H9 (cell line): ENCODE measurements at regions not wholly inside any gene's neighbourhood (a gene's known extent, or its start where the extent isn't known, plus 50 kb on each side); places are given as distances from the start of the nearest gene placed in this dataset.

Experiments used
- DNase-seq: peaks from one replicate; pipeline ENCODE4 v3.0.0-alpha.2; 2017
- H2AFZ ChIP-seq: one replicate; pipeline ENCODE4 v1.6.1; 2013; ENCODE audit warnings: mild to moderate bottlenecking, low read length, control low read depth, moderate library complexity
- H2AK5ac ChIP-seq: 2 replicates; pipeline ENCODE4 v1.6.1; 2013; ENCODE audit warnings: low read length, control low read depth, mixed read lengths; ENCODE audit not compliant: insufficient read length
- H2BK120ac ChIP-seq: one replicate; pipeline ENCODE4 v1.6.1; 2013; ENCODE audit warnings: low read depth, mild to moderate bottlenecking, low read length, control low read depth, inconsistent platforms; ENCODE audit not compliant: poor library complexity, severe bottlenecking
- H2BK12ac ChIP-seq: 2 replicates; pipeline ENCODE4 v1.6.1; 2013; ENCODE audit warnings: low read length, control low read depth, mixed read lengths, low read depth; ENCODE audit not compliant: insufficient read length
- H2BK15ac ChIP-seq: 2 replicates; pipeline ENCODE4 v1.6.1; 2013; ENCODE audit warnings: low read depth, low read length, control low read depth
- H2BK20ac ChIP-seq: one replicate; pipeline ENCODE4 v1.6.1; 2013; ENCODE audit warnings: low read depth, mild to moderate bottlenecking, low read length, control low read depth, inconsistent platforms; ENCODE audit not compliant: poor library complexity, severe bottlenecking
- H2BK5ac ChIP-seq: 2 replicates; pipeline ENCODE4 v1.6.1; 2013; ENCODE audit warnings: low read length, control low read depth, mixed read lengths; ENCODE audit not compliant: insufficient read length
- H3K14ac ChIP-seq: 2 replicates; pipeline ENCODE4 v1.6.1; 2013; ENCODE audit warnings: low read length, control low read depth; ENCODE audit not compliant: insufficient read depth
- H3K18ac ChIP-seq: 2 replicates; pipeline ENCODE4 v1.6.1; 2013; ENCODE audit warnings: low read depth, mild to moderate bottlenecking, mixed read lengths, low read length, control low read depth; ENCODE audit not compliant: insufficient read length
- H3K23ac ChIP-seq: 2 replicates; pipeline ENCODE4 v1.6.1; 2013; ENCODE audit warnings: low read length, control low read depth, mixed read lengths, low read depth; ENCODE audit not compliant: insufficient read length
- H3K23me2 ChIP-seq: 2 replicates; pipeline ENCODE4 v1.6.1; 2013; ENCODE audit warnings: low read depth, mild to moderate bottlenecking, mixed read lengths, low read length, control low read depth; ENCODE audit not compliant: insufficient read length, poor library complexity, severe bottlenecking
- H3K27ac ChIP-seq: 2 replicates; pipeline ENCODE4 v1.5.1; 2013; ENCODE audit warnings: low read length, control low read depth, mixed read lengths, low read depth; ENCODE audit not compliant: insufficient read length
- H3K27me3 ChIP-seq: 2 replicates; pipeline ENCODE4 v1.6.1; 2013; ENCODE audit warnings: low read length, control low read depth, inconsistent platforms; ENCODE audit not compliant: insufficient read depth
- H3K4ac ChIP-seq: 2 replicates; pipeline ENCODE4 v1.6.1; 2013; ENCODE audit warnings: low read depth, mild to moderate bottlenecking, control low read depth, inconsistent platforms, low read length, moderate library complexity
- H3K4me1 ChIP-seq: 2 replicates; pipeline ENCODE4 v1.6.1; 2013; ENCODE audit warnings: low read length, control low read depth, inconsistent platforms; ENCODE audit not compliant: insufficient read depth
- H3K4me2 ChIP-seq: 2 replicates; pipeline ENCODE4 v1.6.1; 2013; ENCODE audit warnings: low read length, control low read depth, mixed read lengths; ENCODE audit not compliant: insufficient read length, insufficient read depth
- H3K56ac ChIP-seq: 2 replicates; pipeline ENCODE4 v1.6.1; 2013; ENCODE audit warnings: low read depth, mild to moderate bottlenecking, mixed read lengths, low read length, control low read depth; ENCODE audit not compliant: insufficient read length
- H3K79me1 ChIP-seq: 2 replicates; pipeline ENCODE4 v1.6.1; 2013; ENCODE audit warnings: low read depth, mild to moderate bottlenecking, moderate library complexity, low read length, control low read depth, inconsistent platforms; ENCODE audit not compliant: insufficient read depth, poor library complexity, severe bottlenecking
- H3K79me2 ChIP-seq: 2 replicates; pipeline ENCODE4 v1.6.1; 2013; ENCODE audit warnings: low read length, control low read depth, inconsistent platforms; ENCODE audit not compliant: insufficient read depth
- H3K9ac ChIP-seq: 2 replicates; pipeline ENCODE4 v1.6.1; 2013; ENCODE audit warnings: low read length, control low read depth, mixed read lengths; ENCODE audit not compliant: insufficient read length; ENCODE audit errors: extremely low read depth
- H3K9me3 ChIP-seq: one replicate; pipeline ENCODE4 v1.6.1; 2013; ENCODE audit warnings: low read depth, low read length, inconsistent platforms; ENCODE audit not compliant: control insufficient read depth
- H3T11ph ChIP-seq: one replicate; pipeline ENCODE4 v1.6.1; 2013; ENCODE audit warnings: mild to moderate bottlenecking, low read length, control low read depth, inconsistent platforms
- H4K20me1 ChIP-seq: one replicate; pipeline ENCODE4 v1.6.1; 2013; ENCODE audit not compliant: control insufficient read depth, insufficient read length, insufficient read depth
- H4K5ac ChIP-seq: 2 replicates; pipeline ENCODE4 v1.6.1; 2013; ENCODE audit warnings: low read depth, mild to moderate bottlenecking, mixed read lengths, low read length, control low read depth; ENCODE audit not compliant: insufficient read length
- H4K8ac ChIP-seq: replicated peaks from 2 replicates; pipeline ENCODE4 v1.6.1; 2013; ENCODE audit warnings: low read length, control low read depth, mixed read lengths, low read depth; ENCODE audit not compliant: insufficient read length
- H4K91ac ChIP-seq: 2 replicates; pipeline ENCODE4 v1.6.1; 2013; ENCODE audit warnings: low read depth, mild to moderate bottlenecking, moderate library complexity, mixed read lengths, low read length, control low read depth; ENCODE audit not compliant: insufficient read length
- H3K27ac Mint-ChIP-seq, 3 experiments: 2 replicates in 2 of 3; 3 replicates in 1 of 3; pipeline ENCODE4 v1.8.0; 2020 to 2021; ENCODE audit warnings: mixed read lengths in 3 of 3, mild to moderate bottlenecking in 1 of 3, moderate library complexity in 1 of 3
- H3K27me3 Mint-ChIP-seq: 2 replicates; pipeline ENCODE4 v1.8.0; 2021; ENCODE audit warnings: low read depth, mild to moderate bottlenecking, moderate library complexity, mixed read lengths
- H3K36me3 Mint-ChIP-seq, 3 experiments: 2 replicates in 2 of 3; 3 replicates in 1 of 3; pipeline ENCODE4 v1.8.0; 2020 to 2021; ENCODE audit warnings: low read depth in 3 of 3, mixed read lengths in 3 of 3; ENCODE audit not compliant: insufficient read depth in 1 of 3
- H3K4me1 Mint-ChIP-seq, 2 experiments: 2 replicates each; pipeline ENCODE4 v1.8.0; 2020; ENCODE audit warnings: mixed read lengths in 2 of 2
- H3K4me3 Mint-ChIP-seq, 2 experiments: 2 replicates in 1 of 2; 3 replicates in 1 of 2; pipeline ENCODE4 v1.8.0; 2020 to 2021; ENCODE audit warnings: mild to moderate bottlenecking in 2 of 2, mixed read lengths in 2 of 2, moderate library complexity in 1 of 2
- H3K9me3 Mint-ChIP-seq, 2 experiments: 2 replicates in 1 of 2; 3 replicates in 1 of 2; pipeline ENCODE4 v1.8.0; 2020; ENCODE audit warnings: mild to moderate bottlenecking in 2 of 2, mixed read lengths in 2 of 2, moderate library complexity in 1 of 2
- WGBS: extraction: QIAGEN DNeasy Blood & Tissue Kit; methylation state at CpG from one replicate; pipeline ENCODE4 v1.1.7; 2013; ENCODE audit warnings: missing lambda C conversion rate, low lambda C conversion rate, mixed read lengths; ENCODE audit not compliant: insufficient read length; ENCODE audit errors: extremely low coverage; 5-methylcytosine and 5-hydroxymethylcytosine counted together
- TF ChIP-seq, protein P1 (sequence below): fragments of 200-600 bp; sonication (generic); conservative IDR thresholded peaks from 3 replicates; pipeline ENCODE4 v1.8.0; 2021; ENCODE audit warnings: antibody characterized with exemption, mild to moderate bottlenecking

DNA sequence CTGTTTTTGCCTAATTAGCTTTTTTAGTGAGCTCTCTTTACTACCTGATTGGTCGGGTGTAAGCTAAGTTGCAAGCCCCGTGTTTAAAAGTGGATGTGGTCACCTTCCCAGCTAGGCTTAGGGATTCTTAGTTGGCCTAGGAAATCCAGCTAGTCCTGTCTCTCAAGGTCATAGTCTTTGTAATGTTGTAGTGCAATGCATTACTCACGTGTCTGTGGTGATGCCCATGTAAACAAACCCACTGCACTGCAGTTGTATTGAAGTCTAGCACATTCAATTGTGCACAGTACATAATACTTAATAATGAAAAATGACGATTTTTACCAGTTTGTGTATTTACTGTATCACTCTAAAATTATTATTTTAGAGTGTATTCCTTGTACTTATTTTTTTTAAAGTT lies 335.5 kb downstream of the NUAK1 start:
- Histone ChIP-seq H3K4ac (no peak overlapping the region), H3K27me3 (no peaks in the 10 kb centered on the region), H3K9ac (no peak overlapping the region), H3K9me3 (no peaks in the 10 kb centered on the region), H4K8ac (no peak overlapping the region), H3T11ph (no peak overlapping the region), H3K23ac (no peak overlapping the region), H3K18ac (no peak overlapping the region), H3K14ac (no peak overlapping the region), H2BK15ac (no peak overlapping the region), H2BK5ac (no peak overlapping the region), H3K27ac (no peak overlapping the region), H4K5ac (no peak overlapping the region), H2BK120ac (no peak overlapping the region), H2AFZ (no peak overlapping the region), H3K56ac (no peak overlapping the region), H3K23me2 (no peaks in the 10 kb centered on the region), H3K79me1 (no peaks in the 10 kb centered on the region), H3K4me1 (no peaks in the 10 kb centered on the region), H2BK12ac (no peak overlapping the region), H4K91ac (no peak overlapping the region), H2AK5ac (no peak overlapping the region), H3K4me2 (no peak overlapping the region), H2BK20ac (no peak overlapping the region), H3K79me2 (no peaks in the 10 kb centered on the region; the same call in 1 of the 2 replicates), H4K20me1 (no peaks in the 10 kb centered on the region)
- H3K9me3 Mint-ChIP-seq: no peaks in the 10 kb centered on the region; a peak in 1 of 5 replicates
- no peak overlapping the region for H3K4me3 Mint-ChIP-seq
- H3K27ac Mint-ChIP-seq: no peak overlapping the region
- no peaks in the 10 kb centered on the region; a peak in 1 of 7 replicates for H3K36me3 Mint-ChIP-seq
- H3K4me1 Mint-ChIP-seq: no peaks in the 10 kb centered on the region
- no peaks in the 10 kb centered on the region; the same call in 1 of the 2 replicates for H3K27me3 Mint-ChIP-seq
- TF ChIP-seq, protein P1, sequence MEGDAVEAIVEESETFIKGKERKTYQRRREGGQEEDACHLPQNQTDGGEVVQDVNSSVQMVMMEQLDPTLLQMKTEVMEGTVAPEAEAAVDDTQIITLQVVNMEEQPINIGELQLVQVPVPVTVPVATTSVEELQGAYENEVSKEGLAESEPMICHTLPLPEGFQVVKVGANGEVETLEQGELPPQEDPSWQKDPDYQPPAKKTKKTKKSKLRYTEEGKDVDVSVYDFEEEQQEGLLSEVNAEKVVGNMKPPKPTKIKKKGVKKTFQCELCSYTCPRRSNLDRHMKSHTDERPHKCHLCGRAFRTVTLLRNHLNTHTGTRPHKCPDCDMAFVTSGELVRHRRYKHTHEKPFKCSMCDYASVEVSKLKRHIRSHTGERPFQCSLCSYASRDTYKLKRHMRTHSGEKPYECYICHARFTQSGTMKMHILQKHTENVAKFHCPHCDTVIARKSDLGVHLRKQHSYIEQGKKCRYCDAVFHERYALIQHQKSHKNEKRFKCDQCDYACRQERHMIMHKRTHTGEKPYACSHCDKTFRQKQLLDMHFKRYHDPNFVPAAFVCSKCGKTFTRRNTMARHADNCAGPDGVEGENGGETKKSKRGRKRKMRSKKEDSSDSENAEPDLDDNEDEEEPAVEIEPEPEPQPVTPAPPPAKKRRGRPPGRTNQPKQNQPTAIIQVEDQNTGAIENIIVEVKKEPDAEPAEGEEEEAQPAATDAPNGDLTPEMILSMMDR: no peak
- no CpG with 5 or more reads among the region's 4 CpGs for WGBS
- no peak for DNase-seq
